ENCODE measurements at regions not wholly inside any gene's neighbourhood (a gene's known extent, or its start where the extent isn't known, plus 50 kb on each side); places are given as distances from the start of the nearest gene placed in this dataset.

- no peaks in the 10 kb centered on the region for H3K4me1 ChIP-seq (ENCODE audit: control insufficient read depth in 4 of 4, insufficient read depth in 4 of 4, low read length in 3 of 4)
- H3K27me3 ChIP-seq (ENCODE audit: control insufficient read depth in 4 of 4, insufficient read depth in 4 of 4, low read length in 3 of 4) = peaks cover 0 to 2% (median 0%) of the 10 kb centered on the region in 4 donors
- no peaks in the 10 kb centered on the region for H3K9me3 ChIP-seq (ENCODE audit: control insufficient read depth in 4 of 4, low read length in 3 of 4)
- no peak overlapping the region for H3K4me3 ChIP-seq (ENCODE audit: low read depth in 1 of 3, low read length in 3 of 3)
- no peak overlapping the region for H3K9ac ChIP-seq (ENCODE audit: low read depth in 1 of 2, low read length in 2 of 2)
- H3K27ac ChIP-seq (ENCODE audit: low read depth in 1 of 2, low read length in 2 of 2) = no peak overlapping the region
- TF ChIP-seq HNF4A (conservative IDR thresholded peaks at IDR 0.05) (no peak), RXRA (IDR thresholded peaks at IDR 0.05) (no peak), JUND (IDR thresholded peaks at IDR 0.05) (no peak), GABPA (IDR thresholded peaks at IDR 0.05 in 1 of 2, conservative IDR thresholded peaks at IDR 0.05 in 1 of 2) (no peak), TAF1 (conservative IDR thresholded peaks at IDR 0.05) (no peak), CTCF (IDR thresholded peaks at IDR 0.05; ENCODE audit: low read depth, low read length, missing input control) (no peak)
- no peaks in the 10 kb centered on the region for H3K36me3 ChIP-seq (ENCODE audit: control insufficient read depth in 4 of 4, insufficient read depth in 3 of 4, low read depth in 1 of 4, low read length in 3 of 4)
- no peak for DNase-seq (ENCODE audit: low spot score)
- 55% methylated on average over 3 of the region's 3 CpGs for WGBS
Measured at GRCh38 chr12:43028826-43029225, 439.3 kb upstream of the PRICKLE1 start.

- Histone ChIP-seq H3K4me3 (ENCODE audit: low read depth in 1 of 3, low read length in 3 of 3) (no peak overlapping the region), H3K27ac (ENCODE audit: low read depth in 1 of 2, low read length in 2 of 2) (no peak overlapping the region), H3K4me1 (ENCODE audit: control insufficient read depth in 4 of 4, insufficient read depth in 4 of 4, low read length in 3 of 4) (no peaks in the 10 kb centered on the region), H3K9me3 (ENCODE audit: control insufficient read depth in 4 of 4, low read length in 3 of 4) (no peaks in the 10 kb centered on the region), H3K9ac (ENCODE audit: low read depth in 1 of 2, low read length in 2 of 2) (no peak overlapping the region), H3K27me3 (ENCODE audit: control insufficient read depth in 4 of 4, insufficient read depth in 4 of 4, low read length in 3 of 4) (peaks cover 0 to 2% (median 0%) of the 10 kb centered on the region in 4 donors), H3K36me3 (ENCODE audit: control insufficient read depth in 4 of 4, insufficient read depth in 3 of 4, low read depth in 1 of 4, low read length in 3 of 4) (no peaks in the 10 kb centered on the region)
- no peak for DNase-seq (ENCODE audit: low spot score)
- 36% methylated on average over 1 of the region's 1 CpG for WGBS
- TF ChIP-seq MAX (IDR thresholded peaks at IDR 0.05) (no peak), NR2F2 (IDR thresholded peaks at IDR 0.05) (no peak), SP1 (IDR thresholded peaks at IDR 0.05) (no peak)
Measured at GRCh38 chr12:43022838-43023237, 433.3 kb upstream of the PRICKLE1 start.

GRCh38 chr12:43015090-43015737 lies 425.7 kb upstream of the PRICKLE1 start:
- Histone ChIP-seq H3K4me3 (ENCODE audit: low read depth in 1 of 3, low read length in 3 of 3) (no peak overlapping the region), H3K36me3 (ENCODE audit: control insufficient read depth in 4 of 4, insufficient read depth in 3 of 4, low read depth in 1 of 4, low read length in 3 of 4) (no peaks in the 10 kb centered on the region), H3K27me3 (ENCODE audit: control insufficient read depth in 4 of 4, insufficient read depth in 4 of 4, low read length in 3 of 4) (no peaks in the 10 kb centered on the region), H3K9ac (ENCODE audit: low read depth in 1 of 2, low read length in 2 of 2) (no peak overlapping the region), H3K9me3 (ENCODE audit: control insufficient read depth in 4 of 4, low read length in 3 of 4) (no peaks in the 10 kb centered on the region), H3K27ac (ENCODE audit: low read depth in 1 of 2, low read length in 2 of 2) (no peak overlapping the region), H3K4me1 (ENCODE audit: control insufficient read depth in 4 of 4, insufficient read depth in 4 of 4, low read length in 3 of 4) (no peaks in the 10 kb centered on the region)
- WGBS = 75% methylated on average over 4 of the region's 4 CpGs
- TF ChIP-seq HNF4A (conservative IDR thresholded peaks at IDR 0.05) (no peak), RXRA (IDR thresholded peaks at IDR 0.05) (no peak), REST (IDR thresholded peaks at IDR 0.05) (no peak), CTCF (IDR thresholded peaks at IDR 0.05; ENCODE audit: low read depth, low read length, missing input control) (no peak), ZBTB33 (IDR thresholded peaks at IDR 0.05) (no peak), EGR1 (IDR thresholded peaks at IDR 0.05; ENCODE audit: low read depth in 2 of 2) (no peak)
- DNase-seq (ENCODE audit: low spot score) = no peak

Data from liver (tissue), 8 donors.